Lung (tissue), 11 donors: ENCODE measurements at regions not wholly inside any gene's neighbourhood (a gene's known extent, or its start where the extent isn't known, plus 50 kb on each side); places are given as distances from the start of the nearest gene placed in this dataset.

Source experiments
- ATAC-seq: fragments of 200-7000 bp; cut with Tn5 transposase; one replicate; pipeline ENCODE4 v1.9.1; 2020; ENCODE audit warnings: moderate number of reproducible peaks; ENCODE audit not compliant: insufficient read depth, low FRiP score
- DNase-seq, 3 donors: peaks; one replicate each; pipeline ENCODE4 v3.0.0-alpha.2; 2013 to 2017
- H3K27ac ChIP-seq, 2 donors: one replicate each; pipeline ENCODE4 v1.5.1; 2013; ENCODE audit warnings: mild to moderate bottlenecking in 2 of 2, moderate library complexity in 2 of 2, control low read depth in 1 of 2, inconsistent platforms in 1 of 2, low read depth in 1 of 2, low read length in 1 of 2
- H3K27me3 ChIP-seq, 3 donors: one replicate each; pipeline ENCODE4 v1.5.1; 2013; ENCODE audit warnings: low read length in 2 of 3; ENCODE audit not compliant: control insufficient read depth in 3 of 3, insufficient read depth in 3 of 3
- H3K36me3 ChIP-seq, 4 donors: one replicate each; pipeline ENCODE4 v1.5.1; 2013; ENCODE audit warnings: low read length in 4 of 4, mild to moderate bottlenecking in 1 of 4, moderate library complexity in 1 of 4; ENCODE audit not compliant: control insufficient read depth in 4 of 4, insufficient read depth in 4 of 4
- H3K4me1 ChIP-seq, 5 donors: one replicate each; pipeline ENCODE4 v1.5.1; 2013; ENCODE audit warnings: low read length in 5 of 5, mild to moderate bottlenecking in 2 of 5, moderate library complexity in 1 of 5; ENCODE audit not compliant: control insufficient read depth in 5 of 5, insufficient read depth in 5 of 5
- H3K4me3 ChIP-seq: one replicate; pipeline ENCODE4 v1.5.1; 2013; ENCODE audit warnings: mild to moderate bottlenecking, control low read depth, moderate library complexity
- H3K9ac ChIP-seq, 2 donors: one replicate each; pipeline ENCODE4 v1.5.1; 2013; ENCODE audit warnings: low read length in 2 of 2, control low read depth in 1 of 2; ENCODE audit not compliant: insufficient read depth in 1 of 2
- H3K9me3 ChIP-seq, 4 donors: one replicate each; pipeline ENCODE4 v1.5.1; 2013; ENCODE audit warnings: low read length in 3 of 4, mild to moderate bottlenecking in 1 of 4, moderate library complexity in 1 of 4; ENCODE audit not compliant: control insufficient read depth in 4 of 4, insufficient read depth in 3 of 4
- CTCF ChIP-seq: IDR thresholded peaks from 2 replicates; pipeline ENCODE4 v1.5.1; 2012; ENCODE audit warnings: mild to moderate bottlenecking; ENCODE audit errors: control extremely low read depth, extremely low read depth
- WGBS, 2 donors: extraction: QIAGEN DNeasy Blood & Tissue Kit; methylation state at CpG; one replicate each; pipeline ENCODE4 v1.1.7; 2013; 5-methylcytosine and 5-hydroxymethylcytosine counted together
- donor health status: control.
- donor health status: control.
- donor health status: Bipolar disorder and iron deficiency.
- donor health status: healthy.
- donor health status: DM: yes; HTN: yes; CAD: no.

DNA sequence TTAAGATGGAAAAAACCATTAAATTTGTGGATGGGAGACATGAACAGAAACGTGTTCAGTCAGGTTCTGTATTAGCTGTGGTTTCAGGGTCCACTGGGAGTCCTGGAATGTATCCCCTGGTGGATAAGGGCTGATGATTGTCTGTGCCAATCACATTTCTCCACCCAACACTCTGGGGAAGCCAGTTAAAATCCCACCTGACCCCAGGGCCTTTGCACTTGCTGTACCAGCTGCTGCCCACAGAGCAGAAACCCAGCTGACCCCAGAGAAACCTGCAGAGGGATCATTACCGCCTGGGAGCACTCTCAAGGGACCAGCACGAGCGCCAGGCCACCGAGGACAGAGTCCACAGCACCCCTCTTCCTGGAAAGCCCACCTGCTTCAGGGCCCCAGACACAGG, 260.7 kb downstream of the PREX1 start:
- Histone ChIP-seq H3K4me1 (peaks cover 0 to 3% (median 0%) of the 10 kb centered on the region in 5 donors), H3K9ac (no peak overlapping the region), H3K9me3 (peaks cover 0 to 19% (median 0%) of the 10 kb centered on the region in 4 donors), H3K36me3 (no peaks in the 10 kb centered on the region), H3K27me3 (no peaks in the 10 kb centered on the region), H3K27ac (no peak overlapping the region), H3K4me3 (no peak overlapping the region)
- WGBS, 2 donors = 73 to 87% methylated on average over 5 of the region's 5 CpGs
- DNase-seq (no peak), ATAC-seq (no peak)
- TF ChIP-seq CTCF = no peak

- ATAC-seq = no peak
- H3K27me3 ChIP-seq = no peaks in the 10 kb centered on the region
- TF ChIP-seq CTCF = no peak
Observed at GRCh38 chr20:48564982-48565539, 262.7 kb downstream of the PREX1 start.

GRCh38 chr20:48563191-48563870, 264.5 kb downstream of the PREX1 start:
- Histone ChIP-seq H3K4me3 (no peak overlapping the region), H3K27ac (no peak overlapping the region), H3K36me3 (no peaks in the 10 kb centered on the region), H3K4me1 (no peaks in the 10 kb centered on the region), H3K9ac (no peak overlapping the region), H3K27me3 (peaks cover 0 to 2% (median 0%) of the 10 kb centered on the region in 3 donors), H3K9me3 (peaks cover 0 to 19% (median 0%) of the 10 kb centered on the region in 4 donors)
- no peak for ATAC-seq
- DNase-seq = no peak
- 91 to 97% methylated on average over 21 of the region's 21 CpGs for WGBS, 2 donors
- no peak for TF ChIP-seq CTCF

More at GRCh38 chr20:48564982-48565539, 262.7 kb downstream of the PREX1 start:
- Histone ChIP-seq H3K4me3 (no peak overlapping the region), H3K9ac (no peak overlapping the region), H3K4me1 (peaks cover 0 to 3% (median 0%) of the 10 kb centered on the region in 5 donors), H3K36me3 (no peaks in the 10 kb centered on the region), H3K9me3 (peaks cover 0 to 19% (median 0%) of the 10 kb centered on the region in 4 donors), H3K27ac (no peak overlapping the region)
- no peak for DNase-seq
- 71 to 83% methylated on average over 8 of the region's 8 CpGs for WGBS, 2 donors
